ENCODE measurements at regions not wholly inside any gene's neighbourhood (a gene's known extent, or its start where the extent isn't known, plus 50 kb on each side); places are given as distances from the start of the nearest gene placed in this dataset.

DNA sequence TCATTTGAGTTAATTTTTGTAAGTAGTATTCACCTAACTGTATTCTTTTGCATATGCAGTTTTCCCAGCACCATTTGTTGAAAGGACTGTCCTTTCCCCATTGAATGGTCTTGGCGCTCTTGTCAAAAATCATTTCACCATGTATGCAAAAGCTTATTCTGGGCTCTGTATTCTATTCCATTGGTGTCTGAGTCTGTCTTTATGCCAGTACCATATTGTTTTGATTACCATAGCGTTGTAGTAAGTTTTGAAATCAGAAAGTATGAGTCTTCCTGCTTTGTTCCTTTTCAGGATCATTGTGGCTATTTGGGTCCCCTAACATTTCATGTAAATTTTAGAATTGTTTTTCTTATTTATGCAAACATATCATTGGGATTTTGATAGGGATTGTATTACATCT is 508.7 kb upstream of the RGS6 start:
- FAIRE-seq = no peak
- no peaks in the 10 kb centered on the region for H3K79me2 ChIP-seq (ENCODE audit: control insufficient read depth, insufficient read depth, low read length)
- dilution Hi-C loops (cut with MboI; ENCODE audit: extremely low pct_ligation_motif_present, low sequenced_read_pairs) = no loop called here

DNA sequence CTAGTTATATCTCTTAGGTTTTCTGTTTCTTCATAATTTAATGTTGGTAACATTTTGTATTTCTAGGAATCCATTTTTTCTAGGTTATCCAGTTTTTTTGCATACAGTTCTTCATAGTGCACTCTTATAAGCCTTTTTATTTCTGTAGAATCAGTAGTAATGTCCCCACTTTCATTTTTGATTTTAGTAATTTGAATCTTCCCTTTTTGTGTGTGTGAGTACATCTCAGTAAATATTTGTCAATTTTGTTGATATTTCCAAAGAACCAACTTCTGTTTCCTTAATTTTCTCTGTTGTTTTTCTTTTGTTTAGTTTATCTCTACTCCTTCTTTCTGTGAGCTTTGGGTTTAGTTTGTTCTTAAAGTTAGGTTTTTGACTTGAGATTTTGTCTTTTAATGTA is 507.3 kb upstream of the RGS6 start:
- Histone ChIP-seq H4K20me1 (replicated peaks; ENCODE audit: control insufficient read depth, extremely low read depth, insufficient read depth, low read length) (no peaks in the 10 kb centered on the region), H3K9me3 (replicated peaks; ENCODE audit: control insufficient read depth, insufficient read depth, low read length) (no peaks in the 10 kb centered on the region), H3K27ac (ENCODE audit: insufficient read depth, low read depth, low read length) (no peak overlapping the region), H3K36me3 (ENCODE audit: control insufficient read depth in 2 of 2, extremely low read depth in 1 of 2, insufficient read depth in 2 of 2, low read length in 2 of 2) (no peaks in the 10 kb centered on the region), H3K4me1 (ENCODE audit: control insufficient read depth, extremely low read depth, insufficient read depth, low read length) (no peaks in the 10 kb centered on the region), H3K9ac (replicated peaks; ENCODE audit: extremely low read depth, insufficient read depth, low read length) (no peak overlapping the region), H2AFZ (ENCODE audit: low read depth, low read length) (no peak overlapping the region), H3K4me2 (ENCODE audit: insufficient read depth, low read length) (no peak overlapping the region), H3K9me1 (replicated peaks; ENCODE audit: control insufficient read depth, extremely low read depth, insufficient read depth, low read length) (no peaks in the 10 kb centered on the region), H3K79me2 (ENCODE audit: control insufficient read depth, insufficient read depth, low read length) (no peaks in the 10 kb centered on the region), H3K27me3 (ENCODE audit: control insufficient read depth in 2 of 2, insufficient read depth in 2 of 2, low read length in 2 of 2) (no peaks in the 10 kb centered on the region), H3K4me3 (replicated peaks in 1 of 3; ENCODE audit: insufficient read depth in 1 of 3, low read depth in 1 of 3, low read length in 3 of 3) (no peak overlapping the region)
- BruUV-seq (replicated peaks) = no TSS peak
- dilution Hi-C loops (cut with MboI; ENCODE audit: extremely low pct_ligation_motif_present, low sequenced_read_pairs) = no loop called here
- POLR2A ChIA-PET = no interaction called here
- FAIRE-seq (no peak), DNase-seq (ENCODE audit: low read depth, low spot score) (no peak)
- CTCF ChIA-PET = no interaction called here
- TF ChIP-seq EZH2 (IDR thresholded peaks at IDR 0.05; ENCODE audit: borderline replicate concordance, low read depth, low read length, severe bottlenecking) (no peak), GATA2 (IDR thresholded peaks at IDR 0.05; ENCODE audit: insufficient read depth, insufficient read length, low read depth, low read length) (no peak), MYC (IDR thresholded peaks at IDR 0.05; ENCODE audit: low read depth, low read length) (no peak), POLR2A (IDR thresholded peaks at IDR 0.05; ENCODE audit: low read depth, low read length) (no peak), FOS (IDR thresholded peaks at IDR 0.05; ENCODE audit: borderline replicate concordance, insufficient read depth, low read length) (no peak), POLR2AphosphoS5 (IDR thresholded peaks at IDR 0.05; ENCODE audit: insufficient read depth, low read depth, low read length) (no peak), JUN (IDR thresholded peaks at IDR 0.05; ENCODE audit: borderline replicate concordance, insufficient read depth, insufficient read length, low read depth) (no peak)
- TF ChIP-seq, protein P1, sequence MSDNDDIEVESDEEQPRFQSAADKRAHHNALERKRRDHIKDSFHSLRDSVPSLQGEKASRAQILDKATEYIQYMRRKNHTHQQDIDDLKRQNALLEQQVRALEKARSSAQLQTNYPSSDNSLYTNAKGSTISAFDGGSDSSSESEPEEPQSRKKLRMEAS (IDR thresholded peaks at IDR 0.05; ENCODE audit: insufficient read depth, insufficient read length) = no peak
- TF ChIP-seq, protein P2, sequence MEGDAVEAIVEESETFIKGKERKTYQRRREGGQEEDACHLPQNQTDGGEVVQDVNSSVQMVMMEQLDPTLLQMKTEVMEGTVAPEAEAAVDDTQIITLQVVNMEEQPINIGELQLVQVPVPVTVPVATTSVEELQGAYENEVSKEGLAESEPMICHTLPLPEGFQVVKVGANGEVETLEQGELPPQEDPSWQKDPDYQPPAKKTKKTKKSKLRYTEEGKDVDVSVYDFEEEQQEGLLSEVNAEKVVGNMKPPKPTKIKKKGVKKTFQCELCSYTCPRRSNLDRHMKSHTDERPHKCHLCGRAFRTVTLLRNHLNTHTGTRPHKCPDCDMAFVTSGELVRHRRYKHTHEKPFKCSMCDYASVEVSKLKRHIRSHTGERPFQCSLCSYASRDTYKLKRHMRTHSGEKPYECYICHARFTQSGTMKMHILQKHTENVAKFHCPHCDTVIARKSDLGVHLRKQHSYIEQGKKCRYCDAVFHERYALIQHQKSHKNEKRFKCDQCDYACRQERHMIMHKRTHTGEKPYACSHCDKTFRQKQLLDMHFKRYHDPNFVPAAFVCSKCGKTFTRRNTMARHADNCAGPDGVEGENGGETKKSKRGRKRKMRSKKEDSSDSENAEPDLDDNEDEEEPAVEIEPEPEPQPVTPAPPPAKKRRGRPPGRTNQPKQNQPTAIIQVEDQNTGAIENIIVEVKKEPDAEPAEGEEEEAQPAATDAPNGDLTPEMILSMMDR (IDR thresholded peaks at IDR 0.05; ENCODE audit: extremely low read depth in 1 of 2, insufficient read depth in 1 of 2, low read depth in 1 of 2, low read length in 2 of 2) = no peak
- intact Hi-C loops (cut with micrococcal nuclease) = no loop called here

More for the DNA sequence above, 508.7 kb upstream of the RGS6 start:
- H3K4me2 ChIP-seq (ENCODE audit: insufficient read depth, low read length) = no peak overlapping the region
- H3K4me3 ChIP-seq (replicated peaks in 1 of 3; ENCODE audit: insufficient read depth in 1 of 3, low read depth in 1 of 3, low read length in 3 of 3) = no peak overlapping the region
- no peaks in the 10 kb centered on the region for H3K9me1 ChIP-seq (replicated peaks; ENCODE audit: control insufficient read depth, extremely low read depth, insufficient read depth, low read length)
- no peaks in the 10 kb centered on the region for H3K27me3 ChIP-seq (ENCODE audit: control insufficient read depth in 2 of 2, insufficient read depth in 2 of 2, low read length in 2 of 2)
- H3K9me3 ChIP-seq (replicated peaks; ENCODE audit: control insufficient read depth, insufficient read depth, low read length) = no peaks in the 10 kb centered on the region
- H3K4me1 ChIP-seq (ENCODE audit: control insufficient read depth, extremely low read depth, insufficient read depth, low read length) = no peaks in the 10 kb centered on the region
- H3K36me3 ChIP-seq (ENCODE audit: control insufficient read depth in 2 of 2, extremely low read depth in 1 of 2, insufficient read depth in 2 of 2, low read length in 2 of 2) = no peaks in the 10 kb centered on the region
- BruUV-seq (replicated peaks) = no TSS peak
- H4K20me1 ChIP-seq (replicated peaks; ENCODE audit: control insufficient read depth, extremely low read depth, insufficient read depth, low read length) = no peaks in the 10 kb centered on the region
- intact Hi-C loops (cut with micrococcal nuclease) = no loop called here
- no peak for DNase-seq (ENCODE audit: low read depth, low spot score)
- ChIA-PET CTCF (no interaction called here), POLR2A (no interaction called here)
- no peak overlapping the region for H2AFZ ChIP-seq (ENCODE audit: low read depth, low read length)
- TF ChIP-seq EZH2 (IDR thresholded peaks at IDR 0.05; ENCODE audit: borderline replicate concordance, low read depth, low read length, severe bottlenecking) = no peak
- TF ChIP-seq GATA2 (IDR thresholded peaks at IDR 0.05; ENCODE audit: insufficient read depth, insufficient read length, low read depth, low read length) = no peak
- no peak for TF ChIP-seq POLR2AphosphoS5 (IDR thresholded peaks at IDR 0.05; ENCODE audit: insufficient read depth, low read depth, low read length)
- no peak for TF ChIP-seq JUN (IDR thresholded peaks at IDR 0.05; ENCODE audit: borderline replicate concordance, insufficient read depth, insufficient read length, low read depth)
- H3K9ac ChIP-seq (replicated peaks; ENCODE audit: extremely low read depth, insufficient read depth, low read length) = no peak overlapping the region
- no peak overlapping the region for H3K27ac ChIP-seq (ENCODE audit: insufficient read depth, low read depth, low read length)
